WTC11 (cell line): ENCODE measurements at regions not wholly inside any gene's neighbourhood (a gene's known extent, or its start where the extent isn't known, plus 50 kb on each side); places are given as distances from the start of the nearest gene placed in this dataset.

Experiments
- ATAC-seq: fragments of 200-7000 bp; cut with Tn5 transposase; 2 replicates; pipeline ENCODE4 v1.10.0; 2021; ENCODE audit warnings: mild to moderate bottlenecking, moderate library complexity
- CTCF ChIA-PET: fragments of 300-600 bp; sonication (Branson Sonifier 250); formaldehyde crosslinking; loops from one replicate; lab custom pipeline; 2021; ENCODE audit warnings: antibody characterized with exemption; lab: Charles Lee
- POLR2A ChIA-PET: fragments of 350-600 bp; sonication (Branson Sonifier 250); formaldehyde crosslinking; loops from one replicate; lab custom pipeline; 2021; ENCODE audit warnings: antibody characterized with exemption; lab: Charles Lee
- DNase-seq: peaks from one replicate; pipeline ENCODE4 v3.0.0; 2021; ENCODE audit warnings: low spot score
- H3K27ac Mint-ChIP-seq: 2 replicates; pipeline ENCODE4 v1.8.0; 2021; ENCODE audit warnings: mixed read lengths
- H3K27me3 Mint-ChIP-seq: 2 replicates; pipeline ENCODE4 v1.8.0; 2021; ENCODE audit warnings: low read depth, mild to moderate bottlenecking, moderate library complexity, mixed read lengths
- H3K36me3 Mint-ChIP-seq: 2 replicates; pipeline ENCODE4 v1.8.0; 2021; ENCODE audit warnings: mixed read lengths
- H3K4me1 Mint-ChIP-seq: 2 replicates; pipeline ENCODE4 v1.8.0; 2022; ENCODE audit warnings: mixed read lengths
- H3K4me3 Mint-ChIP-seq: 2 replicates; pipeline ENCODE4 v1.8.0; 2021; ENCODE audit warnings: mild to moderate bottlenecking, moderate library complexity, mixed read lengths
- H3K9me3 Mint-ChIP-seq: 2 replicates; pipeline ENCODE4 v1.8.0; 2021; ENCODE audit warnings: mixed read lengths
- AR ChIP-seq: fragments of 250-450 bp; sonication (Bioruptor Pico); IDR thresholded peaks from 2 replicates; pipeline ENCODE4 v1.9.0; 2021; ENCODE audit warnings: mild to moderate bottlenecking
- ATF2 ChIP-seq: sonication (generic); formaldehyde crosslinking; IDR thresholded peaks from 2 replicates; pipeline ENCODE4 v1.8.1; 2022; ENCODE audit warnings: low read depth, missing genetic modification reagents, borderline replicate concordance
- CBFB ChIP-seq: sonication (generic); formaldehyde crosslinking; IDR thresholded peaks from 2 replicates; pipeline ENCODE4 v1.8.1; 2022; ENCODE audit warnings: mild to moderate bottlenecking, low read depth, missing genetic modification reagents
- E2F1 ChIP-seq: sonication (generic); formaldehyde crosslinking; IDR thresholded peaks from 2 replicates; pipeline ENCODE4 v1.8.0; 2022; ENCODE audit warnings: mild to moderate bottlenecking, missing genetic modification reagents
- E2F4 ChIP-seq: sonication (generic); formaldehyde crosslinking; IDR thresholded peaks from 2 replicates; pipeline ENCODE4 v1.8.1; 2022; ENCODE audit warnings: low read depth, mild to moderate bottlenecking, moderate library complexity, missing genetic modification reagents, borderline replicate concordance
- ERG ChIP-seq: fragments of 250-450 bp; sonication (Bioruptor Pico); IDR thresholded peaks from 2 replicates; pipeline ENCODE4 v1.8.0; 2021; ENCODE audit warnings: mild to moderate bottlenecking
- FOXP4 ChIP-seq: sonication (generic); formaldehyde crosslinking; IDR thresholded peaks from 2 replicates; pipeline ENCODE4 v1.8.0; 2022; ENCODE audit warnings: mild to moderate bottlenecking, missing genetic modification reagents
- GRHL2 ChIP-seq: fragments of 250-450 bp; sonication (Bioruptor Pico); IDR thresholded peaks from 2 replicates; pipeline ENCODE4 v1.8.0; 2022; ENCODE audit warnings: mild to moderate bottlenecking, moderate library complexity; ENCODE audit not compliant: insufficient replicate concordance, severe bottlenecking
- NFYB ChIP-seq: sonication (generic); formaldehyde crosslinking; conservative IDR thresholded peaks from 2 replicates; pipeline ENCODE4 v1.8.0; 2022; ENCODE audit warnings: low read depth, missing genetic modification reagents
- NR2C2 ChIP-seq: sonication (generic); formaldehyde crosslinking; IDR thresholded peaks from 2 replicates; pipeline ENCODE4 v1.8.0; 2022; ENCODE audit warnings: mild to moderate bottlenecking, missing genetic modification reagents
- PRDM15 ChIP-seq: sonication (generic); formaldehyde crosslinking; IDR thresholded peaks from 2 replicates; pipeline ENCODE4 v1.8.0; 2022; ENCODE audit warnings: missing genetic modification reagents
- RELA ChIP-seq: sonication (generic); formaldehyde crosslinking; IDR thresholded peaks from 2 replicates; pipeline ENCODE4 v1.8.1; 2022; ENCODE audit warnings: missing genetic modification reagents, mild to moderate bottlenecking, borderline replicate concordance
- RORB ChIP-seq: fragments of 250-450 bp; sonication (Bioruptor Pico); IDR thresholded peaks from 2 replicates; pipeline ENCODE4 v1.9.0; 2021; ENCODE audit warnings: mild to moderate bottlenecking
- ZNF532 ChIP-seq: fragments of 250-450 bp; sonication (Bioruptor Pico); IDR thresholded peaks from 2 replicates; pipeline ENCODE4 v1.9.0; 2021; ENCODE audit warnings: mild to moderate bottlenecking, borderline replicate concordance

GRCh38 chr12:18932715-18933114 lies 194.8 kb downstream of the CAPZA3 start (continued):
- no peak for TF ChIP-seq GRHL2 (CRISPR knock-in tag)
- TF ChIP-seq ERG (CRISPR knock-in tag): no peak
- no peak for TF ChIP-seq CBFB
- TF ChIP-seq PRDM15 (CRISPR knock-in tag): no peak
- TF ChIP-seq, all 79 proteins: peak for 0

GRCh38 chr12:18935371-18935965 lies 194.1 kb upstream of the PLEKHA5 start:
- Mint-ChIP-seq H3K4me3 (no peak overlapping the region), H3K36me3 (peaks cover 6% of the 10 kb centered on the region), H3K9me3 (peaks cover 11% of the 10 kb centered on the region), H3K27ac (0 out of 2 replicates have a peak overlapping the region, but pooled peaks have one; percentile 2), H3K4me1 (peaks cover 17% of the 10 kb centered on the region), H3K27me3 (no peaks in the 10 kb centered on the region; the same call in 1 of the 2 replicates)
- ATAC-seq: no peak
- ChIA-PET CTCF (no interaction called here), POLR2A (no interaction called here)
- no peak for DNase-seq
- no peak for TF ChIP-seq ATF2
- TF ChIP-seq E2F4 (CRISPR knock-in tag): no peak
- TF ChIP-seq FOXP4 (CRISPR knock-in tag): no peak
- TF ChIP-seq RELA (CRISPR knock-in tag): no peak
- no peak for TF ChIP-seq NR2C2 (CRISPR knock-in tag)
- TF ChIP-seq AR (CRISPR knock-in tag): no peak
- no peak for TF ChIP-seq RORB (CRISPR knock-in tag)
- TF ChIP-seq NFYB: no peak
- no peak for TF ChIP-seq ZNF532 (CRISPR knock-in tag)
- TF ChIP-seq E2F1 (CRISPR knock-in tag): no peak
- TF ChIP-seq ERG (CRISPR knock-in tag): no peak
